H9 (cell line): ENCODE measurements at regions not wholly inside any gene's neighbourhood (a gene's known extent, or its start where the extent isn't known, plus 50 kb on each side); places are given as distances from the start of the nearest gene placed in this dataset.

Experiments
- DNase-seq: peaks from one replicate; pipeline ENCODE4 v3.0.0-alpha.2; 2017
- H2AFZ ChIP-seq: one replicate; pipeline ENCODE4 v1.6.1; 2013; ENCODE audit warnings: mild to moderate bottlenecking, low read length, control low read depth, moderate library complexity
- H2AK5ac ChIP-seq: 2 replicates; pipeline ENCODE4 v1.6.1; 2013; ENCODE audit warnings: low read length, control low read depth, mixed read lengths; ENCODE audit not compliant: insufficient read length
- H2BK120ac ChIP-seq: one replicate; pipeline ENCODE4 v1.6.1; 2013; ENCODE audit warnings: low read depth, mild to moderate bottlenecking, low read length, control low read depth, inconsistent platforms; ENCODE audit not compliant: poor library complexity, severe bottlenecking
- H2BK12ac ChIP-seq: 2 replicates; pipeline ENCODE4 v1.6.1; 2013; ENCODE audit warnings: low read length, control low read depth, mixed read lengths, low read depth; ENCODE audit not compliant: insufficient read length
- H2BK15ac ChIP-seq: 2 replicates; pipeline ENCODE4 v1.6.1; 2013; ENCODE audit warnings: low read depth, low read length, control low read depth
- H2BK20ac ChIP-seq: one replicate; pipeline ENCODE4 v1.6.1; 2013; ENCODE audit warnings: low read depth, mild to moderate bottlenecking, low read length, control low read depth, inconsistent platforms; ENCODE audit not compliant: poor library complexity, severe bottlenecking
- H2BK5ac ChIP-seq: 2 replicates; pipeline ENCODE4 v1.6.1; 2013; ENCODE audit warnings: low read length, control low read depth, mixed read lengths; ENCODE audit not compliant: insufficient read length
- H3K14ac ChIP-seq: 2 replicates; pipeline ENCODE4 v1.6.1; 2013; ENCODE audit warnings: low read length, control low read depth; ENCODE audit not compliant: insufficient read depth
- H3K18ac ChIP-seq: 2 replicates; pipeline ENCODE4 v1.6.1; 2013; ENCODE audit warnings: low read depth, mild to moderate bottlenecking, mixed read lengths, low read length, control low read depth; ENCODE audit not compliant: insufficient read length
- H3K23ac ChIP-seq: 2 replicates; pipeline ENCODE4 v1.6.1; 2013; ENCODE audit warnings: low read length, control low read depth, mixed read lengths, low read depth; ENCODE audit not compliant: insufficient read length
- H3K23me2 ChIP-seq: 2 replicates; pipeline ENCODE4 v1.6.1; 2013; ENCODE audit warnings: low read depth, mild to moderate bottlenecking, mixed read lengths, low read length, control low read depth; ENCODE audit not compliant: insufficient read length, poor library complexity, severe bottlenecking
- H3K27ac ChIP-seq: 2 replicates; pipeline ENCODE4 v1.5.1; 2013; ENCODE audit warnings: low read length, control low read depth, mixed read lengths, low read depth; ENCODE audit not compliant: insufficient read length
- H3K27me3 ChIP-seq: 2 replicates; pipeline ENCODE4 v1.6.1; 2013; ENCODE audit warnings: low read length, control low read depth, inconsistent platforms; ENCODE audit not compliant: insufficient read depth
- H3K4ac ChIP-seq: 2 replicates; pipeline ENCODE4 v1.6.1; 2013; ENCODE audit warnings: low read depth, mild to moderate bottlenecking, control low read depth, inconsistent platforms, low read length, moderate library complexity
- H3K4me1 ChIP-seq: 2 replicates; pipeline ENCODE4 v1.6.1; 2013; ENCODE audit warnings: low read length, control low read depth, inconsistent platforms; ENCODE audit not compliant: insufficient read depth
- H3K4me2 ChIP-seq: 2 replicates; pipeline ENCODE4 v1.6.1; 2013; ENCODE audit warnings: low read length, control low read depth, mixed read lengths; ENCODE audit not compliant: insufficient read length, insufficient read depth
- H3K56ac ChIP-seq: 2 replicates; pipeline ENCODE4 v1.6.1; 2013; ENCODE audit warnings: low read depth, mild to moderate bottlenecking, mixed read lengths, low read length, control low read depth; ENCODE audit not compliant: insufficient read length
- H3K79me1 ChIP-seq: 2 replicates; pipeline ENCODE4 v1.6.1; 2013; ENCODE audit warnings: low read depth, mild to moderate bottlenecking, moderate library complexity, low read length, control low read depth, inconsistent platforms; ENCODE audit not compliant: insufficient read depth, poor library complexity, severe bottlenecking
- H3K79me2 ChIP-seq: 2 replicates; pipeline ENCODE4 v1.6.1; 2013; ENCODE audit warnings: low read length, control low read depth, inconsistent platforms; ENCODE audit not compliant: insufficient read depth
- H3K9ac ChIP-seq: 2 replicates; pipeline ENCODE4 v1.6.1; 2013; ENCODE audit warnings: low read length, control low read depth, mixed read lengths; ENCODE audit not compliant: insufficient read length; ENCODE audit errors: extremely low read depth
- H3K9me3 ChIP-seq: one replicate; pipeline ENCODE4 v1.6.1; 2013; ENCODE audit warnings: low read depth, low read length, inconsistent platforms; ENCODE audit not compliant: control insufficient read depth
- H3T11ph ChIP-seq: one replicate; pipeline ENCODE4 v1.6.1; 2013; ENCODE audit warnings: mild to moderate bottlenecking, low read length, control low read depth, inconsistent platforms
- H4K20me1 ChIP-seq: one replicate; pipeline ENCODE4 v1.6.1; 2013; ENCODE audit not compliant: control insufficient read depth, insufficient read length, insufficient read depth
- H4K5ac ChIP-seq: 2 replicates; pipeline ENCODE4 v1.6.1; 2013; ENCODE audit warnings: low read depth, mild to moderate bottlenecking, mixed read lengths, low read length, control low read depth; ENCODE audit not compliant: insufficient read length
- H4K8ac ChIP-seq: replicated peaks from 2 replicates; pipeline ENCODE4 v1.6.1; 2013; ENCODE audit warnings: low read length, control low read depth, mixed read lengths, low read depth; ENCODE audit not compliant: insufficient read length
- H4K91ac ChIP-seq: 2 replicates; pipeline ENCODE4 v1.6.1; 2013; ENCODE audit warnings: low read depth, mild to moderate bottlenecking, moderate library complexity, mixed read lengths, low read length, control low read depth; ENCODE audit not compliant: insufficient read length
- H3K27ac Mint-ChIP-seq, 3 experiments: 2 replicates in 2 of 3; 3 replicates in 1 of 3; pipeline ENCODE4 v1.8.0; 2020 to 2021; ENCODE audit warnings: mixed read lengths in 3 of 3, mild to moderate bottlenecking in 1 of 3, moderate library complexity in 1 of 3
- H3K27me3 Mint-ChIP-seq: 2 replicates; pipeline ENCODE4 v1.8.0; 2021; ENCODE audit warnings: low read depth, mild to moderate bottlenecking, moderate library complexity, mixed read lengths
- H3K36me3 Mint-ChIP-seq, 3 experiments: 2 replicates in 2 of 3; 3 replicates in 1 of 3; pipeline ENCODE4 v1.8.0; 2020 to 2021; ENCODE audit warnings: low read depth in 3 of 3, mixed read lengths in 3 of 3; ENCODE audit not compliant: insufficient read depth in 1 of 3
- H3K4me1 Mint-ChIP-seq, 2 experiments: 2 replicates each; pipeline ENCODE4 v1.8.0; 2020; ENCODE audit warnings: mixed read lengths in 2 of 2
- H3K4me3 Mint-ChIP-seq, 2 experiments: 2 replicates in 1 of 2; 3 replicates in 1 of 2; pipeline ENCODE4 v1.8.0; 2020 to 2021; ENCODE audit warnings: mild to moderate bottlenecking in 2 of 2, mixed read lengths in 2 of 2, moderate library complexity in 1 of 2
- H3K9me3 Mint-ChIP-seq, 2 experiments: 2 replicates in 1 of 2; 3 replicates in 1 of 2; pipeline ENCODE4 v1.8.0; 2020; ENCODE audit warnings: mild to moderate bottlenecking in 2 of 2, mixed read lengths in 2 of 2, moderate library complexity in 1 of 2
- CTCF ChIP-seq: fragments of 200-600 bp; sonication (generic); conservative IDR thresholded peaks from 3 replicates; pipeline ENCODE4 v1.8.0; 2021; ENCODE audit warnings: antibody characterized with exemption, mild to moderate bottlenecking
- WGBS: extraction: QIAGEN DNeasy Blood & Tissue Kit; methylation state at CpG from one replicate; pipeline ENCODE4 v1.1.7; 2013; ENCODE audit warnings: missing lambda C conversion rate, low lambda C conversion rate, mixed read lengths; ENCODE audit not compliant: insufficient read length; ENCODE audit errors: extremely low coverage; 5-methylcytosine and 5-hydroxymethylcytosine counted together

- no peak overlapping the region for H3K56ac ChIP-seq
- H2BK12ac ChIP-seq, result no peak overlapping the region
- no peak overlapping the region for H4K91ac ChIP-seq
- no peak overlapping the region for H4K8ac ChIP-seq
- H3K27ac ChIP-seq, result no peak overlapping the region
- H3K14ac ChIP-seq, result no peak overlapping the region
- H3K9ac ChIP-seq, result no peak overlapping the region
- no peak overlapping the region for H3K4ac ChIP-seq
- no peak overlapping the region for H3T11ph ChIP-seq
- H2AK5ac ChIP-seq, result no peak overlapping the region
- Mint-ChIP-seq H3K27me3 (peaks cover 5% of the 10 kb centered on the region; the same call in 1 of the 2 replicates), H3K9me3 (peaks cover under 1 to 3% of the 10 kb centered on the region in 2 experiments; a peak in 4 of 5 replicates), H3K36me3 (peaks cover 0 to under 1% (median 0%) of the 10 kb centered on the region in 3 experiments; a peak in 1 of 7 replicates), H3K4me3 (no peak overlapping the region; a peak in 1 of 5 replicates), H3K4me1 (peaks cover 40 to 57% of the 10 kb centered on the region in 2 experiments), H3K27ac (no peak overlapping the region; a peak in 1 of 7 replicates)
- no peaks in the 10 kb centered on the region for H3K79me2 ChIP-seq
- H2BK120ac ChIP-seq, result no peak overlapping the region
- H3K27me3 ChIP-seq, result no peaks in the 10 kb centered on the region
- no peaks in the 10 kb centered on the region for H4K20me1 ChIP-seq
- no peaks in the 10 kb centered on the region for H3K23me2 ChIP-seq
- H2BK20ac ChIP-seq, result no peak overlapping the region
- H3K4me1 ChIP-seq, result peaks cover 5% of the 10 kb centered on the region; the same call in 1 of the 2 replicates
- H2AFZ ChIP-seq, result no peak overlapping the region
- H3K18ac ChIP-seq, result no peak overlapping the region
- H3K23ac ChIP-seq, result no peak overlapping the region
- H2BK5ac ChIP-seq, result no peak overlapping the region
- no peak overlapping the region for H4K5ac ChIP-seq
- H2BK15ac ChIP-seq, result no peak overlapping the region
- H3K4me2 ChIP-seq, result no peak overlapping the region
- no CpG with 5 or more reads among the region's 9 CpGs for WGBS
- no peaks in the 10 kb centered on the region for H3K9me3 ChIP-seq
- no peak for DNase-seq
- H3K79me1 ChIP-seq, result no peaks in the 10 kb centered on the region
- no peak for TF ChIP-seq CTCF
Observed at GRCh38 chr17:74116087-74116717, 87.3 kb upstream of the RPL38 start.
